Neural cell (in vitro differentiated cells): ENCODE measurements at regions not wholly inside any gene's neighbourhood (a gene's known extent, or its start where the extent isn't known, plus 50 kb on each side); places are given as distances from the start of the nearest gene placed in this dataset.

Experiments used
- H2AFZ ChIP-seq: fragments of 200-600, 300-800 bp; sonication (generic), shearing (Covaris generic); 2 replicates; pipeline ENCODE4 v1.6.0; 2014; ENCODE audit warnings: low read depth, mild to moderate bottlenecking, antibody characterized with exemption, low read length, moderate library complexity
- H3F3A ChIP-seq: fragments of 200-600 bp; shearing (Covaris generic); 2 replicates; pipeline ENCODE4 v1.6.1; 2016; ENCODE audit warnings: mild to moderate bottlenecking, moderate library complexity, mixed read lengths, antibody characterized with exemption, low read length; ENCODE audit not compliant: insufficient read depth, poor library complexity, severe bottlenecking
- H3K27ac ChIP-seq: fragments of 200-600, 300-800 bp; sonication (generic), shearing (Covaris generic); 2 replicates; pipeline ENCODE4 v1.5.1; 2014; ENCODE audit warnings: mild to moderate bottlenecking, low read length, moderate library complexity
- H3K27me3 ChIP-seq: fragments of 300-800, 200-600 bp; sonication (generic), shearing (Covaris generic); 2 replicates; pipeline ENCODE4 v1.6.0; 2014; ENCODE audit warnings: mild to moderate bottlenecking, low read depth, low read length, moderate library complexity; ENCODE audit not compliant: insufficient read depth
- H3K36me3 ChIP-seq: fragments of 300-800, 200-600 bp; sonication (generic), shearing (Covaris generic); 2 replicates; pipeline ENCODE4 v1.5.1; 2014; ENCODE audit warnings: mild to moderate bottlenecking, antibody characterized with exemption, low read length, moderate library complexity; ENCODE audit not compliant: insufficient read depth
- H3K4me2 ChIP-seq: fragments of 300-800, 200-600 bp; sonication (generic), shearing (Covaris generic); 2 replicates; pipeline ENCODE4 v1.6.0; 2014; ENCODE audit warnings: mild to moderate bottlenecking, low read length
- H3K4me3 ChIP-seq: fragments of 300-800, 200-600 bp; sonication (generic), shearing (Covaris generic); 2 replicates; pipeline ENCODE4 v1.5.1; 2014; ENCODE audit warnings: mild to moderate bottlenecking, low read length, moderate library complexity
- H3K79me2 ChIP-seq: fragments of 200-600 bp; shearing (Covaris generic); replicated peaks from 2 replicates; pipeline ENCODE4 v1.6.0; 2014; ENCODE audit warnings: mild to moderate bottlenecking, low read length, moderate library complexity; ENCODE audit not compliant: insufficient read depth
- H3K9ac ChIP-seq: fragments of 300-800, 200-600 bp; sonication (generic), shearing (Covaris generic); 2 replicates; pipeline ENCODE4 v1.6.1; 2016; ENCODE audit warnings: mild to moderate bottlenecking, low read length, mixed read lengths
- H3K9me2 ChIP-seq: fragments of 200-600 bp; shearing (Covaris generic); 2 replicates; pipeline ENCODE4 v1.6.1; 2016; ENCODE audit warnings: mild to moderate bottlenecking, low read length, mixed read lengths; ENCODE audit not compliant: insufficient read depth
- H3K9me3 ChIP-seq: fragments of 200-600, 300-800 bp; sonication (generic), shearing (Covaris generic); 2 replicates; pipeline ENCODE4 v1.6.1; 2016; ENCODE audit warnings: mild to moderate bottlenecking, mixed run types, low read length, moderate library complexity, mixed read lengths
- H4K20me1 ChIP-seq: fragments of 200-600 bp; shearing (Covaris generic); 2 replicates; pipeline ENCODE4 v1.6.1; 2016; ENCODE audit warnings: mild to moderate bottlenecking, mixed run types; ENCODE audit not compliant: insufficient read depth
- CTCF ChIP-seq: fragments of 450-650 bp; IDR thresholded peaks from 2 replicates; pipeline ENCODE4 v1.5.1; 2014; ENCODE audit warnings: antibody characterized with exemption, mild to moderate bottlenecking, moderate library complexity; ENCODE audit not compliant: poor library complexity, severe bottlenecking
- EP300 ChIP-seq: fragments of 450-650 bp; conservative IDR thresholded peaks from 2 replicates; pipeline ENCODE4 v1.6.1; 2014; ENCODE audit warnings: antibody characterized with exemption, mild to moderate bottlenecking, moderate library complexity; ENCODE audit not compliant: poor library complexity, severe bottlenecking
- EZH2 ChIP-seq: fragments of 200-600, 300-800 bp; shearing (Covaris generic), sonication (generic); IDR thresholded peaks from 2 replicates; pipeline ENCODE4 v1.6.1; 2014; ENCODE audit warnings: antibody characterized with exemption, low read length, borderline replicate concordance, mild to moderate bottlenecking; ENCODE audit not compliant: insufficient read depth, poor library complexity, severe bottlenecking
- MXI1 ChIP-seq: fragments of 450-650 bp; conservative IDR thresholded peaks from 2 replicates; pipeline ENCODE4 v1.6.1; 2014; ENCODE audit warnings: antibody characterized with exemption, mild to moderate bottlenecking; ENCODE audit not compliant: poor library complexity, severe bottlenecking
- POLR2AphosphoS5 ChIP-seq: IDR thresholded peaks from 2 replicates; pipeline ENCODE4 v1.6.1; 2012
- RAD21 ChIP-seq: fragments of 450-650 bp; conservative IDR thresholded peaks from 2 replicates; pipeline ENCODE4 v1.6.1; 2014; ENCODE audit warnings: antibody characterized with exemption, mild to moderate bottlenecking, moderate library complexity
- REST ChIP-seq: IDR thresholded peaks from 2 replicates; pipeline ENCODE4 v1.6.1; 2012; ENCODE audit warnings: borderline replicate concordance
- SMC3 ChIP-seq: fragments of 450-650 bp; conservative IDR thresholded peaks from 2 replicates; pipeline ENCODE4 v1.6.1; 2014; ENCODE audit warnings: antibody characterized with exemption, mild to moderate bottlenecking, moderate library complexity; ENCODE audit not compliant: poor library complexity
- TAF1 ChIP-seq: IDR thresholded peaks from 2 replicates; pipeline ENCODE4 v1.6.1; 2012; ENCODE audit warnings: low read depth

- H3K9me2 ChIP-seq, result no peaks in the 10 kb centered on the region
- peaks cover 7% of the 10 kb centered on the region for H3K27me3 ChIP-seq
- no peak overlapping the region for H2AFZ ChIP-seq
- H3K4me2 ChIP-seq, result no peak overlapping the region
- no peak overlapping the region for H3K9ac ChIP-seq
- H3K36me3 ChIP-seq, result no peaks in the 10 kb centered on the region
- no peaks in the 10 kb centered on the region for H4K20me1 ChIP-seq
- no peaks in the 10 kb centered on the region for H3F3A ChIP-seq
- no peaks in the 10 kb centered on the region for H3K9me3 ChIP-seq
- TF ChIP-seq MXI1 (no peak), EZH2 (no peak), SMC3 (no peak), CTCF (no peak), TAF1 (no peak), EP300 (no peak), REST (no peak), RAD21 (no peak), POLR2AphosphoS5 (no peak)
- H3K27ac ChIP-seq, result no peak overlapping the region
- no peak overlapping the region for H3K4me3 ChIP-seq
- H3K79me2 ChIP-seq, result no peaks in the 10 kb centered on the region
Observed at GRCh38 chr10:8334631-8335030, 280.1 kb downstream of the GATA3 start.

- H3K36me3 ChIP-seq, result no peaks in the 10 kb centered on the region
- no peaks in the 10 kb centered on the region for H4K20me1 ChIP-seq
- no peaks in the 10 kb centered on the region for H3K79me2 ChIP-seq
- H3K9me3 ChIP-seq, result no peaks in the 10 kb centered on the region
- no peak overlapping the region for H3K4me3 ChIP-seq
- H3K9ac ChIP-seq, result no peak overlapping the region
- H3K27me3 ChIP-seq, result peaks cover 7% of the 10 kb centered on the region
- TF ChIP-seq SMC3 (no peak), TAF1 (no peak), CTCF (no peak), POLR2AphosphoS5 (no peak)
- H3F3A ChIP-seq, result no peaks in the 10 kb centered on the region
- no peak overlapping the region for H3K27ac ChIP-seq
- H2AFZ ChIP-seq, result no peak overlapping the region
- H3K4me2 ChIP-seq, result no peak overlapping the region
- H3K9me2 ChIP-seq, result no peaks in the 10 kb centered on the region
Observed at GRCh38 chr10:8336629-8337331, 282.3 kb downstream of the GATA3 start.
